Heart right ventricle (tissue), 16 donors: ENCODE measurements at regions not wholly inside any gene's neighbourhood (a gene's known extent, or its start where the extent isn't known, plus 50 kb on each side); places are given as distances from the start of the nearest gene placed in this dataset.

Experiments
- ATAC-seq, 8 donors: fragments of 200-7000 bp; cut with Tn5 transposase; one replicate each; pipeline ENCODE4 v1.9.1; 2020; ENCODE audit warnings: mild to moderate bottlenecking in 8 of 8, moderate library complexity in 8 of 8, moderate number of reproducible peaks in 1 of 8
- DNase-seq, 2 donors: peaks; one replicate each; pipeline ENCODE4 v3.0.0-alpha.2; 2020
- H3K27ac ChIP-seq, 10 donors: fragments of 200-600 bp; sonication (generic) in 2 of 10; one replicate each; pipeline versions ENCODE4 v1.5.0 to v1.8.0; 2020 to 2022; ENCODE audit warnings: mild to moderate bottlenecking in 3 of 10
- H3K27me3 ChIP-seq, 7 donors: fragments of 200-600 bp; one replicate each; pipeline ENCODE4 v1.8.0; 2021 to 2022; ENCODE audit warnings: mild to moderate bottlenecking in 2 of 7
- H3K36me3 ChIP-seq, 9 donors: fragments of 200-600 bp; sonication (generic) in 1 of 9; one replicate each; pipeline versions ENCODE4 v1.5.0 to v1.8.0; 2020 to 2022; ENCODE audit warnings: mild to moderate bottlenecking in 2 of 9
- H3K4me1 ChIP-seq, 9 donors: fragments of 200-600 bp; sonication (generic) in 1 of 9; one replicate each; pipeline versions ENCODE4 v1.5.0 to v1.8.0; 2020 to 2022; ENCODE audit warnings: mild to moderate bottlenecking in 4 of 9
- H3K4me3 ChIP-seq, 10 donors: fragments of 200-600 bp; sonication (generic) in 2 of 10; one replicate each; pipeline versions ENCODE4 v1.5.0 to v1.8.0; 2020 to 2022; ENCODE audit warnings: mild to moderate bottlenecking in 7 of 10, moderate library complexity in 2 of 10
- H3K9me3 ChIP-seq, 11 donors: fragments of 200-600 bp in 10 of 11; sonication (generic) in 2 of 11; one replicate each; pipeline versions ENCODE4 v1.5.0 to v1.8.0; 2013 to 2022; ENCODE audit warnings: mild to moderate bottlenecking in 2 of 11, control low read depth in 1 of 11, moderate library complexity in 1 of 11
- WGBS, 2 donors: extraction: QIAGEN DNeasy Blood & Tissue Kit; methylation state at CpG; one replicate each; pipeline ENCODE4 v1.1.7; 2013; ENCODE audit warnings: inconsistent platforms in 1 of 2; 5-methylcytosine and 5-hydroxymethylcytosine counted together
- intact Hi-C, 10 donors: fragments of 100-400 bp; cut with DNase I; formaldehyde crosslinking; loops; one replicate each; pipeline versions ENCODE4 v1.11.1 to v1.14.2; 2022
- TF ChIP-seq, protein P1 (sequence below), 9 donors: fragments of 200-600 bp; sonication (generic) in 2 of 9; IDR thresholded peaks; one replicate each; pipeline versions ENCODE4 v1.5.0 to v1.8.0; 2021 to 2022; ENCODE audit warnings: antibody characterized with exemption in 9 of 9, mild to moderate bottlenecking in 5 of 9, moderate library complexity in 1 of 9
- donor health status: Arrhythmogenic right ventricular cardiomyopathy.
- donor health status: ischemic (EF 13 %, LVEDD 7.1; RV severe dilation, severe dysfunction).
- donor health status: healthy with polysubstance abuse.
- donor health status: DM: no; HTN: yes; CAD: no.
- donor health status: DM: no; HTN: no; CAD: no.
- donor health status: ischemic (EF 25% LVEDD 6.9; RV normal size, moderate dysfunction).
- donor health status: ischemic (EF 25% LVEDD 5.7; RV mildly dilated, moderate dysfunction).
- donor health status: healthy.
- donor health status: DM: yes; HTN: yes; CAD: no.
- donor health status: Ischemic cardiomyopathy.
- donor health status: ischemic (EF 35%, LVEDD 5.7; RV mildly dilated, moderate dysfunction).
- donor health status: nonischemic (EF 11% LVEDD 7.7; RV severe dilation, severe dysfunction).
- donor health status: DM: yes; HTN: yes; CAD: no.
- donor health status: PGD.
- donor health status: ischemic (EF 29% LVEDD 5.4; RV normal size, mild dysfunction).
- donor health status: nonischemic (EF 23%, LVEDD 6.1; RV moderate dilation, normal function).

DNA sequence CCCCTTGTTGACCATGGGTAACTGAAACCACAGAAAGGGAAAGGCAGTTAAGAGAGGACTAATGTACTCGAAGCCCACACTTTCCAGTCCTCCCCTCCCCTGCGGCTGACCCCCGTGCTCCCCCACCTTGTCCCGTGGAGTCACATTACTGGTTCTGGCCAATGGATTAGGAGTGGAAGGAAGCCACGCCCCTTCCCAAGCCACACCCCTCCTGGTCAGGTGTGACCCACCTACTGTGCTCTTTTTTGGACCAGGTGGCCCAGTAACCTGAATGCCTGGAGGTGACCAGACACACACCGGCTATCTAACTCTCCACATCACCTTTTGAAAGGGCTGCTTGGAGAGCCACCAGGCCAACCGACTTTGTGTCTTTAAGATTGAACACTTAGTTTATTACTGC is 109.3 kb upstream of the MSX1 start:
- Histone ChIP-seq H3K27ac (no peak overlapping the region), H3K9me3 (peaks cover 0 to 30% (median 10%) of the 10 kb centered on the region in 11 donors), H3K36me3 (no peaks in the 10 kb centered on the region), H3K4me3 (no peak overlapping the region), H3K27me3 (peaks cover 0 to 42% (median 34%) of the 10 kb centered on the region in 7 donors), H3K4me1 (no peaks in the 10 kb centered on the region)
- TF ChIP-seq, protein P1, sequence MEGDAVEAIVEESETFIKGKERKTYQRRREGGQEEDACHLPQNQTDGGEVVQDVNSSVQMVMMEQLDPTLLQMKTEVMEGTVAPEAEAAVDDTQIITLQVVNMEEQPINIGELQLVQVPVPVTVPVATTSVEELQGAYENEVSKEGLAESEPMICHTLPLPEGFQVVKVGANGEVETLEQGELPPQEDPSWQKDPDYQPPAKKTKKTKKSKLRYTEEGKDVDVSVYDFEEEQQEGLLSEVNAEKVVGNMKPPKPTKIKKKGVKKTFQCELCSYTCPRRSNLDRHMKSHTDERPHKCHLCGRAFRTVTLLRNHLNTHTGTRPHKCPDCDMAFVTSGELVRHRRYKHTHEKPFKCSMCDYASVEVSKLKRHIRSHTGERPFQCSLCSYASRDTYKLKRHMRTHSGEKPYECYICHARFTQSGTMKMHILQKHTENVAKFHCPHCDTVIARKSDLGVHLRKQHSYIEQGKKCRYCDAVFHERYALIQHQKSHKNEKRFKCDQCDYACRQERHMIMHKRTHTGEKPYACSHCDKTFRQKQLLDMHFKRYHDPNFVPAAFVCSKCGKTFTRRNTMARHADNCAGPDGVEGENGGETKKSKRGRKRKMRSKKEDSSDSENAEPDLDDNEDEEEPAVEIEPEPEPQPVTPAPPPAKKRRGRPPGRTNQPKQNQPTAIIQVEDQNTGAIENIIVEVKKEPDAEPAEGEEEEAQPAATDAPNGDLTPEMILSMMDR (IDR thresholded peaks at IDR 0.05): no peak
- ATAC-seq (no peak), DNase-seq (no peak)
- WGBS, 2 donors: 80 to 82% methylated on average over 7 of the region's 7 CpGs
- intact Hi-C loops: no loop called here

DNA sequence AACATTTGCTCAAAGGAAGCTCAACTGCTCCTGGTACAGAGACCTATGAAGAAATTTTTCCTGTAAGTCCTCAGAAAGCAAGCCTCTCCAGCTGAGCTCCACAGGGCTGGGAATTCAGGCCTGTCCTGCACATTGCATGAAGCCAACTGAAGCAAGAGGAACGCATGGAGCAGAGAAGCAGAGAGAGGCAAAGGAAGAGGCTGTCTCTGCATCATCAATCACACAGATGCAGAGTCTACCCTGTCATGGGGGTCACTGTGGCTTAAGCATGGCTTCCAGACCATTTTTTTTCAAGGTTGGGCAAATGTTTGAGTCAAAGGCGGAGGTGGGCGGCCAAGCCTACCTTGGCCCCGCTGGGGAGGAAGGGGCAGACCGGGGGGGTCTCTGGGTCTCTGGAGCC is 110.3 kb upstream of the MSX1 start:
- no peak for ATAC-seq
- no peak for DNase-seq
- Histone ChIP-seq H3K36me3 (no peaks in the 10 kb centered on the region), H3K4me3 (no peak overlapping the region), H3K4me1 (no peaks in the 10 kb centered on the region), H3K27me3 (peaks cover 0 to 42% (median 30%) of the 10 kb centered on the region in 7 donors), H3K27ac (no peak overlapping the region), H3K9me3 (peaks cover 0 to 40% (median 13%) of the 10 kb centered on the region in 11 donors)
- intact Hi-C loops: no loop called here
- 86 to 89% methylated on average over 5 of the region's 5 CpGs for WGBS, 2 donors
- TF ChIP-seq, protein P1 (IDR thresholded peaks at IDR 0.05): no peak

DNA sequence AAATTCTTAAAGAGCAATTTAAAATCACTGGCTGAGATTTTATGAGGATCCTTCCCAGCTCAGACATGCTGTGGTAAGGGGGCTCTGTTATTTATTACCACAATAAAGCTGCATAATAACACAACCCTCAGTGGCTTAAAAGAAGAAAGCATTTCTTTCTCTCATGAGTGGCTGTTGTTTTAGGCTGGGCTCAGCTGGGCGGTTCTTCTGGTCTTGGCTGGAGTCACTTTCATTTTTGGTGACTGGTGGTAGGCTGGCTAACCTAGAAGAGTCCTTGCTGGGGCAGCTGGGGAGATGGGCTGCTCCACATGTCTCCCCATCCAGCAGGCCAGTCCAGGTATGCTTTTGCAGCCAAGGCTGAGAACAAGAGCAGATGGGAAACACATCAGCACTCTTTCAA is 113.0 kb upstream of the MSX1 start:
- H3K4me3 ChIP-seq: no peak overlapping the region
- no peaks in the 10 kb centered on the region for H3K4me1 ChIP-seq
- H3K27ac ChIP-seq: no peak overlapping the region
- ATAC-seq (no peak), DNase-seq (no peak)
- TF ChIP-seq, protein P1 (IDR thresholded peaks at IDR 0.05): no peak
- H3K27me3 ChIP-seq: peaks cover 0 to 24% (median 11%) of the 10 kb centered on the region in 7 donors
- intact Hi-C loops: no loop called here
- H3K9me3 ChIP-seq: peaks cover 0 to 40% (median 13%) of the 10 kb centered on the region in 11 donors
- H3K36me3 ChIP-seq: no peaks in the 10 kb centered on the region
- 93% methylated on average over 1 of the region's 1 CpG for WGBS, 2 donors

DNA sequence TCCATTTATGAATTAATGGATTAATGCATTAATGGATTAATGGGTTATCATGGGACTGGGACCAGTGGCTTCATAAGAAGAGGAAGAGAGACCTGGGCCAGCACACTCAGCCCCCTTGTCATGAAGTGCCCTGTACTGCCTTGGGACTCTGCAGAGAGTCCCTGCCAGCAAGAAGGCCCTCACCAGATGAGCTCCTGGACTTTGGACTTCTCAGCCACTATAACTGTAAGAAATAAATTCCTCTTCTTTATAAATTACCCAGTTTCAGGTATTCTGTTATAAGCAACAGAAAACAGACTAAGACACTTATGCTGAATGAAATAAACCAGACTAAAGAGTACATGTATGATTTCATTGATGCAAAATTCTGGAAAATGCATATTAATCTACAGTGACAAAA is 119.4 kb upstream of the MSX1 start:
- Histone ChIP-seq H3K9me3 (peaks cover 0 to 9% (median 3%) of the 10 kb centered on the region in 11 donors), H3K4me1 (peaks cover 0 to 7% (median 0%) of the 10 kb centered on the region in 9 donors), H3K27ac (no peak overlapping the region), H3K4me3 (no peak overlapping the region), H3K27me3 (no peaks in the 10 kb centered on the region), H3K36me3 (no peaks in the 10 kb centered on the region)
- TF ChIP-seq, protein P1 (IDR thresholded peaks at IDR 0.05): no peak
- DNase-seq: no peak
- no peak for ATAC-seq
- intact Hi-C loops: no loop called here
